DOHH2 (cell line): ENCODE measurements at regions not wholly inside any gene's neighbourhood (a gene's known extent, or its start where the extent isn't known, plus 50 kb on each side); places are given as distances from the start of the nearest gene placed in this dataset.

ENCODE experiments used
- H3F3A ChIP-seq: fragments of 200-600 bp; sonication (generic), shearing (Covaris generic); 2 replicates; pipeline ENCODE4 v1.6.0; 2016; ENCODE audit warnings: antibody characterized with exemption, mild to moderate bottlenecking; ENCODE audit not compliant: control insufficient read depth, insufficient read depth
- H3K27ac ChIP-seq: fragments of 200-600 bp; sonication (generic); 2 replicates; pipeline ENCODE4 v1.5.1; 2014; ENCODE audit warnings: low read depth, mild to moderate bottlenecking, low read length, moderate library complexity
- H3K27me3 ChIP-seq: fragments of 200-600 bp; sonication (generic); 2 replicates; pipeline ENCODE4 v1.6.1; 2014; ENCODE audit warnings: mild to moderate bottlenecking, low read length, mixed read lengths; ENCODE audit not compliant: control insufficient read depth
- H3K36me3 ChIP-seq: fragments of 200-600 bp; sonication (generic); 2 replicates; pipeline ENCODE4 v1.6.1; 2014; ENCODE audit warnings: mild to moderate bottlenecking, low read length, moderate library complexity, mixed read lengths; ENCODE audit not compliant: control insufficient read depth
- H3K4me1 ChIP-seq: fragments of 200-600 bp; sonication (generic); 2 replicates; pipeline ENCODE4 v1.6.1; 2014; ENCODE audit warnings: mild to moderate bottlenecking, low read length, mixed read lengths; ENCODE audit not compliant: control insufficient read depth
- H3K4me2 ChIP-seq: fragments of 200-600 bp; sonication (generic); 2 replicates; pipeline ENCODE4 v1.6.0; 2014; ENCODE audit warnings: mild to moderate bottlenecking, low read length, moderate library complexity
- H3K4me3 ChIP-seq: fragments of 200-600 bp; sonication (generic); 2 replicates; pipeline ENCODE4 v1.5.1; 2014; ENCODE audit warnings: mild to moderate bottlenecking, low read length, mixed read lengths
- H3K79me2 ChIP-seq: fragments of 200-600 bp; sonication (generic); 2 replicates; pipeline ENCODE4 v1.6.1; 2014; ENCODE audit warnings: mild to moderate bottlenecking, low read length, mixed read lengths; ENCODE audit not compliant: control insufficient read depth
- H3K9me2 ChIP-seq: fragments of 200-600 bp; sonication (generic); replicated peaks from 2 replicates; pipeline ENCODE4 v1.6.1; 2014; ENCODE audit warnings: mild to moderate bottlenecking, low read length, mixed read lengths; ENCODE audit not compliant: control insufficient read depth
- H3K9me3 ChIP-seq: fragments of 200-600 bp; sonication (generic); 2 replicates; pipeline ENCODE4 v1.6.1; 2014; ENCODE audit warnings: antibody characterized with exemption, low read length, mixed read lengths; ENCODE audit not compliant: control insufficient read depth, insufficient read depth
- H4K20me1 ChIP-seq: fragments of 200-600 bp; sonication (generic); 2 replicates; pipeline ENCODE4 v1.6.0; 2014; ENCODE audit warnings: low read depth, mild to moderate bottlenecking, antibody characterized with exemption, low read length, moderate library complexity; ENCODE audit not compliant: control insufficient read depth, insufficient read depth
- EZH2phosphoT487 ChIP-seq: fragments of 200-600 bp; sonication (generic); IDR thresholded peaks from 2 replicates; pipeline ENCODE4 v1.6.1; 2017; ENCODE audit warnings: borderline replicate concordance, mild to moderate bottlenecking, antibody characterized with exemption, low read length, moderate library complexity, mixed read lengths
- TF ChIP-seq, protein P1 (sequence below): fragments of 200-600 bp; sonication (generic); IDR thresholded peaks from one replicate; pipeline ENCODE4 v1.5.1; 2014; ENCODE audit warnings: antibody characterized with exemption, mild to moderate bottlenecking, low read depth, low read length; ENCODE audit not compliant: poor library complexity, severe bottlenecking

DNA sequence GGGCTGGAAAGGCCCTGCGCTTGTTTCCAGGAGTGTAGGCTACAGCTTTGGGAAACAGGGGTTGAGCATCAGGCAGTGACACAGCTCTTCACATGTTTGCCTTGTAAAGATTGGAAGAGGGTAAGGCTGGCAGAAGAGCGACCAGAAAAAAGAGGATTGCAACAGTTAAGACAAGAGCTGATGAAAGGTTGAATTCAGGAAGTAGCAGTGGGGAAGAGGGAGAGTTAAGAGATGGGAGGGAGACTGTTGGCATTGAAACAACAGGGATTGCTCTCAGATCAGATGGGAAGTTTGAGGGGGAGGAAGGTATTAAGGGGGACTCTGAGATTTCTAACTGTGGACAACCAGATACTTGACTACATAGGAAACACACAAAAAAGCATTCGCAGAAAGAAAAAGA lies 96.9 kb downstream of the CTAGE1 start:
- no peaks in the 10 kb centered on the region for H4K20me1 ChIP-seq
- no peak overlapping the region for H3K4me3 ChIP-seq
- no peaks in the 10 kb centered on the region for H3K27me3 ChIP-seq
- no peak overlapping the region for H3K4me2 ChIP-seq
- TF ChIP-seq EZH2phosphoT487: no peak
- TF ChIP-seq, protein P1, sequence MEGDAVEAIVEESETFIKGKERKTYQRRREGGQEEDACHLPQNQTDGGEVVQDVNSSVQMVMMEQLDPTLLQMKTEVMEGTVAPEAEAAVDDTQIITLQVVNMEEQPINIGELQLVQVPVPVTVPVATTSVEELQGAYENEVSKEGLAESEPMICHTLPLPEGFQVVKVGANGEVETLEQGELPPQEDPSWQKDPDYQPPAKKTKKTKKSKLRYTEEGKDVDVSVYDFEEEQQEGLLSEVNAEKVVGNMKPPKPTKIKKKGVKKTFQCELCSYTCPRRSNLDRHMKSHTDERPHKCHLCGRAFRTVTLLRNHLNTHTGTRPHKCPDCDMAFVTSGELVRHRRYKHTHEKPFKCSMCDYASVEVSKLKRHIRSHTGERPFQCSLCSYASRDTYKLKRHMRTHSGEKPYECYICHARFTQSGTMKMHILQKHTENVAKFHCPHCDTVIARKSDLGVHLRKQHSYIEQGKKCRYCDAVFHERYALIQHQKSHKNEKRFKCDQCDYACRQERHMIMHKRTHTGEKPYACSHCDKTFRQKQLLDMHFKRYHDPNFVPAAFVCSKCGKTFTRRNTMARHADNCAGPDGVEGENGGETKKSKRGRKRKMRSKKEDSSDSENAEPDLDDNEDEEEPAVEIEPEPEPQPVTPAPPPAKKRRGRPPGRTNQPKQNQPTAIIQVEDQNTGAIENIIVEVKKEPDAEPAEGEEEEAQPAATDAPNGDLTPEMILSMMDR: no peak
- H3K27ac ChIP-seq: no peak overlapping the region
- no peaks in the 10 kb centered on the region for H3K9me3 ChIP-seq
- no peaks in the 10 kb centered on the region for H3F3A ChIP-seq
- no peaks in the 10 kb centered on the region for H3K79me2 ChIP-seq
- no peaks in the 10 kb centered on the region for H3K36me3 ChIP-seq
- H3K4me1 ChIP-seq: no peaks in the 10 kb centered on the region
- H3K9me2 ChIP-seq: no peaks in the 10 kb centered on the region

DNA sequence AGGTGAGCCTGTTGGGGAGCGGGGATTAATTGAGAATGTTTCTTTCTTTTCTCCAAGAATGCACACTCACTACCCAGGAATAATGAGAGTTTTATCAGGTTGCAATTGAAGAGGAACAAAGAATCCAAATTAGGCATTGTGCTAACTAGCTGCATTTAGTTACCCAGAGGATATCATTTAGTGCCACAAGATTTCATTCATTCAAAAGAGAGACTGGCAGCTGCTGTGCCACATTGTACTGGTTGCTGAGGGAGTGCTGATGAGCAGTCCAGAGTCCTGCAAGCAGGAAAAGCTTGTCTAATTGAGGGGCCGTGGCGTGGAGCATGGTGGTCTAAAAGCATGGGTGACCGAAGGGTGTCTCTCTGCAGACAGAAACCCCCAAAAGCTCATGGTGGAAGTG lies 97.6 kb downstream of the CTAGE1 start:
- Histone ChIP-seq H4K20me1 (no peaks in the 10 kb centered on the region), H3K4me3 (no peak overlapping the region), H3K27ac (no peak overlapping the region), H3K79me2 (no peaks in the 10 kb centered on the region), H3K4me1 (no peaks in the 10 kb centered on the region), H3K36me3 (no peaks in the 10 kb centered on the region), H3F3A (no peaks in the 10 kb centered on the region), H3K27me3 (no peaks in the 10 kb centered on the region), H3K9me2 (no peaks in the 10 kb centered on the region), H3K9me3 (no peaks in the 10 kb centered on the region), H3K4me2 (no peak overlapping the region)
- TF ChIP-seq EZH2phosphoT487: no peak
- TF ChIP-seq, protein P1: no peak

DNA sequence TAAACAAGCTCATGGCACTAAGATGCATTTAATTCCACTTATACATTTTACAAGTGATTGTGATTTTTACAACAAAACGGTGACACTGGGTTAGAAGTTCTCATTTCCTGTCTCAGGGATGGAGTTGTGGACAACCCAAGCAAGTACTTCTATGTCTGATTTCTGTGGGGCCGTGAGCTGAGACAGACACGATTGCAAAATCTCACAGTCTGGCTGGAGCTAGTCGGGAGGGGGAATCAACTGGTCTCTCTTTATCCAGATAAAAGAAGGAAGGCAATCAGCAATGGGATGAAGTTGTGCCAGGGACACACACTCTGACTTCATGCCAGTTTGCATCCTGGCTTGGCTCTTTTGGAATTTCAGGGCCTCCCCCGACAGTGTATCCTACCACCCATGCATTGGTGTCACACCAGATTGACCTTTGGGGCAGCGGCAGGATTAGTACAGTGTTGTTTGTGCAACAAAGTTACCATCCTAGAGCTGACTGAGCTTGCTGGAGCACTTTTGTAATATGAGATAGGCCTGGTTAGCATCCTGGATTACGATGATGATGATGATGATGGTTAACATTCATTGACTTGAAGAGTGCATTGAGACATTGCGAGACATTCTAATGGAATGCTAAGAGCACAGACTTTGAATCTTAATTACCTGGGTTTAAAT lies 98.8 kb downstream of the CTAGE1 start:
- Histone ChIP-seq H3K9me2 (no peaks in the 10 kb centered on the region), H3K9me3 (no peaks in the 10 kb centered on the region), H4K20me1 (no peaks in the 10 kb centered on the region), H3K27me3 (no peaks in the 10 kb centered on the region), H3K27ac (no peak overlapping the region), H3K4me3 (no peak overlapping the region), H3K4me1 (no peaks in the 10 kb centered on the region), H3K79me2 (no peaks in the 10 kb centered on the region), H3F3A (no peaks in the 10 kb centered on the region), H3K36me3 (no peaks in the 10 kb centered on the region), H3K4me2 (no peak overlapping the region)
- no peak for TF ChIP-seq EZH2phosphoT487
- TF ChIP-seq, protein P1: no peak

DNA sequence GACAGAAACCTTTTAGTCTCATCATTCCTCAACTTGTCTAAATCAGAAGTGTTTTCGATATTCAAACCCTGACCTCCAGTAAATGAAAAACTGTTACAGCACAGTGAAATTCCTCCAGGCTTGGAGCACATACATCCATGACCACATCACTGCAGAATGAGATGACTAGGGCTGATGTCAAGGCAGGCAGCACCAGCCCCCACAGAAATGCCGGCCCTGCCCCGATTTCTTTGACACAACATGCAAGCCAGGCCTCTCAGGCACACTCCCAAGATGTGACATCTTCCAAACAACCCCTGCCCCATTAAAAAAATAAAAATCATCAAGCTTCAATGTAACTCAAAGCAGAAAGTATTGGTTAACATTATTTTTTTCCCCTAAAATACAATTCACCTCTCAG lies 103.3 kb downstream of the CTAGE1 start:
- H3K4me1 ChIP-seq: no peaks in the 10 kb centered on the region
- no peak overlapping the region for H3K27ac ChIP-seq
- no peak overlapping the region for H3K4me2 ChIP-seq
- H3K4me3 ChIP-seq: no peak overlapping the region
- no peaks in the 10 kb centered on the region for H3F3A ChIP-seq
- H3K9me2 ChIP-seq: no peaks in the 10 kb centered on the region
- no peaks in the 10 kb centered on the region for H4K20me1 ChIP-seq
- H3K36me3 ChIP-seq: no peaks in the 10 kb centered on the region
- H3K27me3 ChIP-seq: no peaks in the 10 kb centered on the region
- TF ChIP-seq, protein P1: no peak
- no peak for TF ChIP-seq EZH2phosphoT487
- no peaks in the 10 kb centered on the region for H3K9me3 ChIP-seq
- H3K79me2 ChIP-seq: no peaks in the 10 kb centered on the region
